Thoracic aorta (tissue), 2 donors: ENCODE measurements at regions not wholly inside any gene's neighbourhood (a gene's known extent, or its start where the extent isn't known, plus 50 kb on each side); places are given as distances from the start of the nearest gene placed in this dataset.

Experiments
- ATAC-seq: fragments of 150-250 bp; one replicate; pipeline ENCODE4 v1.8.0; 2017; ENCODE audit warnings: low read depth; ENCODE audit not compliant: insufficient number of reproducible peaks, low FRiP score
- DNase-seq: peaks from one replicate; pipeline ENCODE4 v3.0.0-alpha.2; 2020; ENCODE audit warnings: low spot score
- H3K27ac ChIP-seq, 2 donors: fragments of 200-600 bp; sonication (generic); 1 replicate in 1 of 2; 2 replicates in 1 of 2; pipeline ENCODE4 v1.5.1; 2016; ENCODE audit warnings: mild to moderate bottlenecking in 2 of 2, moderate library complexity in 2 of 2
- H3K27me3 ChIP-seq: fragments of 200-600 bp; sonication (generic); replicated peaks from 2 replicates; pipeline ENCODE4 v1.6.0; 2016; ENCODE audit warnings: mild to moderate bottlenecking; ENCODE audit not compliant: insufficient read depth
- H3K36me3 ChIP-seq: fragments of 200-600 bp; sonication (generic); one replicate; pipeline ENCODE4 v1.5.1; 2016
- H3K4me1 ChIP-seq, 2 donors: fragments of 200-600 bp; sonication (generic); 1 replicate in 1 of 2; 2 replicates in 1 of 2; pipeline versions ENCODE4 v1.5.1 to v1.6.0; 2016; ENCODE audit warnings: low read depth in 2 of 2, mild to moderate bottlenecking in 1 of 2; ENCODE audit not compliant: control insufficient read depth in 1 of 2
- H3K4me3 ChIP-seq: fragments of 200-600 bp; sonication (generic); 2 replicates; pipeline ENCODE4 v1.5.1; 2016; ENCODE audit warnings: mild to moderate bottlenecking
- H3K9me3 ChIP-seq: fragments of 200-600 bp; sonication (generic); 2 replicates; pipeline ENCODE4 v1.5.1; 2016
- TF ChIP-seq, protein P1 (sequence below): fragments of 200-600 bp; sonication (generic); IDR thresholded peaks from one replicate; pipeline ENCODE4 v1.5.1; 2019; ENCODE audit warnings: antibody characterized with exemption

DNA sequence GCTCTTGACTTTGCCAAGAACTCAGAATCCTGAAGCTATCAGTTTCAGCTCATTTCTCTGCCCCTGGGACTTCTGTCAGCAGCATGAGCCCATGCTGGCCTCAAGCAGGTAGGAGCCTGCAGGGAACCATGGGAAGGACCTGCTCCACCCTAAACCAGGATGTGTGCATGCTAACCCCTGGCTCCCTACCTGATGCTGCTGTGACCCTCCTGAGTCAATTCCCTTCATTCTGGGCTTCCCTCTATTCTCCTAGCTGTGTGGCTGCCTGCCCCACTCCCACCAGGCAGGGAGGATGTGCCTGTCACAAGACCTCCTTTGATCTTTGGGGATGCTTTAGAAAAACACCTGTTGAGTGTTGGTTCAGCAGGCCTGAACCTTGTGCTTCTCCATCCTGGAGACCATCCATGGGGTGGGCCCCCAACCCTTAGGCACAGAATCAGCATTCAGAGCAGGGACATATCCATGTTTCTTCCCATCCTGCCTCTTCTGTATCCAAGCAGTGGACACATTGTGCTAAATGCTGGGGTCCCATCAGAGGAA lies 117.1 kb upstream of the CCL21 start:
- TF ChIP-seq, protein P1, sequence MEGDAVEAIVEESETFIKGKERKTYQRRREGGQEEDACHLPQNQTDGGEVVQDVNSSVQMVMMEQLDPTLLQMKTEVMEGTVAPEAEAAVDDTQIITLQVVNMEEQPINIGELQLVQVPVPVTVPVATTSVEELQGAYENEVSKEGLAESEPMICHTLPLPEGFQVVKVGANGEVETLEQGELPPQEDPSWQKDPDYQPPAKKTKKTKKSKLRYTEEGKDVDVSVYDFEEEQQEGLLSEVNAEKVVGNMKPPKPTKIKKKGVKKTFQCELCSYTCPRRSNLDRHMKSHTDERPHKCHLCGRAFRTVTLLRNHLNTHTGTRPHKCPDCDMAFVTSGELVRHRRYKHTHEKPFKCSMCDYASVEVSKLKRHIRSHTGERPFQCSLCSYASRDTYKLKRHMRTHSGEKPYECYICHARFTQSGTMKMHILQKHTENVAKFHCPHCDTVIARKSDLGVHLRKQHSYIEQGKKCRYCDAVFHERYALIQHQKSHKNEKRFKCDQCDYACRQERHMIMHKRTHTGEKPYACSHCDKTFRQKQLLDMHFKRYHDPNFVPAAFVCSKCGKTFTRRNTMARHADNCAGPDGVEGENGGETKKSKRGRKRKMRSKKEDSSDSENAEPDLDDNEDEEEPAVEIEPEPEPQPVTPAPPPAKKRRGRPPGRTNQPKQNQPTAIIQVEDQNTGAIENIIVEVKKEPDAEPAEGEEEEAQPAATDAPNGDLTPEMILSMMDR = no peak
- no peak for DNase-seq
- no peaks in the 10 kb centered on the region for H3K36me3 ChIP-seq
- H3K27ac ChIP-seq = no peak overlapping the region
- no peaks in the 10 kb centered on the region for H3K27me3 ChIP-seq
- H3K4me3 ChIP-seq = no peak overlapping the region
- no peaks in the 10 kb centered on the region for H3K9me3 ChIP-seq
- ATAC-seq = no peak
- no peaks in the 10 kb centered on the region for H3K4me1 ChIP-seq

DNA sequence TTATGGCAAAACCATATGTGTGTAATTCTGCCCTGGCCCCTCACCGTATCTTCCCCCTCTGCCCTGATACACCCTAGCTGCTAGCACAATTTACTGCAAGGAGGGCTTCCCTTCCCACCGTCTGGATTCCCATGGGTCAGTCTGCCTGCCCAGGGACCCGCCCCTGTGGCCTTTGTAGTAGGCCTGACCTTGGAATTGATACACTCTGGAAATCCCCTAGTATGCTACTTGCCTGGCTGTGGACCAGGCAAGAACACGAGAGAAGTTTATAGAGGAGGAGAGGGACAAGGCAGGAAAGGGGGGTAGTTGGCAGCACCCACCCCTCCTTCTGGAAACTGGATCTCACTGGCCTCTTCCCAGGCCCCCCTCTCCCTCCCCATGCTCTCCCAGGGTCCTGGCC lies 115.8 kb upstream of the CCL21 start:
- H3K36me3 ChIP-seq = no peaks in the 10 kb centered on the region
- no peak overlapping the region for H3K27ac ChIP-seq
- H3K27me3 ChIP-seq = no peaks in the 10 kb centered on the region
- DNase-seq = no peak
- ATAC-seq = no peak
- H3K9me3 ChIP-seq = no peaks in the 10 kb centered on the region
- TF ChIP-seq, protein P1 = no peak
- no peak overlapping the region for H3K4me3 ChIP-seq
- no peaks in the 10 kb centered on the region for H3K4me1 ChIP-seq

DNA sequence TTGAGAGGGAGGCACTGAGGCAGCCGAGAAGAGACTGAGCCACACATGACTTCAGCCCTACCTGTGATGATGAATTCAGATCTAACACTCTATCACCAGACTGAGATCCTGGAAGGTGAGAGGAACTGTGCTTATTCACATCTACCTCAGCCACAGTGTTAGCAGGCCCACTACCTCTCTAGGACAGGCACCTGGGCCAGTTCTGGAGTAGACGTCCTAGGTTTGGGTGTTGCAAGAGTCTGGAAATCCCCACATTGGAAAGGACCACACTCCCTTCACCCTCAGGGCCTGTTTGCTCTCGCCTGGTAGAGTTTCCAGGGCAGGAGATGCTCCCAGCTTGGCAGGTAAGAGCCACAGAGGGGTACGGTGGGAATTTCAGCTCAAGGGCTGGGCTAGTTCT lies 113.8 kb upstream of the CCL21 start:
- TF ChIP-seq, protein P1 = no peak
- DNase-seq = no peak
- Histone ChIP-seq H3K27me3 (no peaks in the 10 kb centered on the region), H3K4me1 (no peaks in the 10 kb centered on the region), H3K9me3 (no peaks in the 10 kb centered on the region), H3K4me3 (no peak overlapping the region), H3K36me3 (no peaks in the 10 kb centered on the region), H3K27ac (no peak overlapping the region)
- ATAC-seq = no peak

DNA sequence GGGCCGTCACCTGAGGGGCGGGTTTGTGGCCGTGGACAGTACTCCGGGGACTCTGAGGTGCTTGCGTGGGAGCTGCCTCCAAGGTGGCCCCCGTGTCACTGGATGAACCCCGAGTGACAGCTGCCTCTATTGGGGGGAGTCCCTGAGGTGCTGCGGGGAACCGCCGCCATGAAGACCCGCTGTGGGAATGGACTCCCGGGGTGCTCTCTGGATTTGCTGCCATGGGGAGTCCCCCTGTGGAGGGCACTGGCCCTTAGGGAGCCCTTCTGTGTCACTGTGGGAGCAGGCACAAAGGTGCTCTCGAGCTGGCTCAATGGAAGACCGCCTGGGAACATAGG lies 100.2 kb upstream of the CCL21 start:
- no peaks in the 10 kb centered on the region for H3K9me3 ChIP-seq
- no peaks in the 10 kb centered on the region for H3K27me3 ChIP-seq
- no peaks in the 10 kb centered on the region for H3K4me1 ChIP-seq
- no peak overlapping the region for H3K27ac ChIP-seq
- TF ChIP-seq, protein P1 = no peak
- DNase-seq = no peak
- no peaks in the 10 kb centered on the region for H3K36me3 ChIP-seq
- no peak overlapping the region for H3K4me3 ChIP-seq
- no peak for ATAC-seq

DNA sequence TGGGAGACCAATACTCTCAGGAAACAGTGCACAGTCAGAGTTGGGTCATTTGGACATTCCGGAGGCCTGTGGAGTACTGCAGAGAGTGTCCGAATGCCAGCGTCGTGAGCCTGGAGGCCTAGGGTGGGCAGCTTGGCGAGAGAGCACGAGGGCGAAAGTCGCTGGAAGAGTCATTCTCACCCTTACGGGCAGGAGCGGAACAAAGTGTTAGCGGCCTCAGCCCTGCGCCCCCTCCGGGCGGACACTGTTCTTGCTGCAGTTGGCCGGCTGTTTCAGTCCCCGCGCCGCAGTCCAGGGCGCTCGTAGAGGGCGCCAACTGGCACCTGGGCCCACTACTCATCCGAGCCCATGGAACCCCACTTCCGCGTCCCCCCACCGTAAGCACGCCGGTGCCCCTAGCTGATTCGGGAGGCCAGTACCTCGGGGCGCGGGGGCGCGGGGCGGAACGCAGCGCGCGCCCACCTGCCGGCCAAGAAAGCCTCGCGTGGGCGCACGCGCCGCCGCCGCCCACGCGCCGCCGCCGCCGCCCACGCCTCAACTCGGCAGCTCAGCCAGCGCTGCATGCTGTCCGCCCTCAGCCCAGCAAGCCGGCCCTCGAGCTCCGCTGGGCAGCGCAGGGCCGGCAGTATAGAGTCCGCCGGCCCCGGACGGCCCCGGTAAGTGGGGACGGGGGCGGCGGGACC lies 99.7 kb upstream of the CCL21 start:
- no peaks in the 10 kb centered on the region for H3K36me3 ChIP-seq
- DNase-seq (no peak), ATAC-seq (no peak)
- TF ChIP-seq, protein P1 = no peak
- no peak overlapping the region for H3K27ac ChIP-seq
- no peaks in the 10 kb centered on the region for H3K4me1 ChIP-seq
- H3K27me3 ChIP-seq = no peaks in the 10 kb centered on the region
- no peak overlapping the region for H3K4me3 ChIP-seq
- H3K9me3 ChIP-seq = no peaks in the 10 kb centered on the region
